RKO (cell line): ENCODE measurements at regions not wholly inside any gene's neighbourhood (a gene's known extent, or its start where the extent isn't known, plus 50 kb on each side); places are given as distances from the start of the nearest gene placed in this dataset.

ENCODE experiments used
- DNase-seq: peaks from one replicate; pipeline ENCODE4 v3.0.0-alpha.2; 2016; ENCODE audit warnings: low spot score

DNA sequence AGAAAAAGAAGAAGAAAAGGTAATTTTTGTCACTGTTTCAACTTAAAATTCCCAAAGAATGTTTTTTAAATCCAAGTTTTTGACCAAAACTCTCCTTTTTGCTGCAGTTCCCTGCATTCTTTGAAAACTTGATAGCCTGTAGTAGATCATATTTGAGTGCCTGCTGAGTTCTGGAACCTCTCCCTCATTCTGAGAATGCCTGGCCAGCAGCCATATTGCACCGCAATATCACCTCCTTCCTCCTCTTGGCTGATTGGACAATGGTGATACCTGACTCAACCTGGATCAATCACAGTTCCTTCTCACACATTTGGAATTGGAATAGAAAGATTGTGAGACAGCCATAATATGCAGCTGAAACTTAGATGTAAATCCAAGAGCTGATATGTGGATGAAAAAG, 97.6 kb upstream of the GAP43 start:
- no peak for DNase-seq

DNA sequence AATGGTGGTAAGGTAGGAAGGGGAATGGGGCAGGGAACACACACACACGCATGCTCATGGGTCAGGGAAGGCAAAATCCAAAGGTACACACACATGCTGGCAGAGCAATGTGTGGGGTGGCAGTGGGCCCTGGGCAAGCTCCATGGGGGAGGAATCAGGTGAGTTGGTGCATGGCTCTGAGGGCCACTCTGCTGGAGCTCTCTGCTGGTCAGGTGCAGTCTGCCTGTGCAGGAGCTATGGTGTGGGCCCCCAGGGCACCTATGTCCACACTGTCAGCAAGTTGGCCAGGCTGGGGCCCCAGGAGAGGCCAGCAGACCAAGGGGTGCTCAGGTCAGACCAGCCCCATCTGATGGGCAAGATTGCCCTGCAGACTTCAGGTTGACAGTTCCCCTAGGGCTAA, 90.1 kb upstream of the GAP43 start:
- DNase-seq = no peak

DNA sequence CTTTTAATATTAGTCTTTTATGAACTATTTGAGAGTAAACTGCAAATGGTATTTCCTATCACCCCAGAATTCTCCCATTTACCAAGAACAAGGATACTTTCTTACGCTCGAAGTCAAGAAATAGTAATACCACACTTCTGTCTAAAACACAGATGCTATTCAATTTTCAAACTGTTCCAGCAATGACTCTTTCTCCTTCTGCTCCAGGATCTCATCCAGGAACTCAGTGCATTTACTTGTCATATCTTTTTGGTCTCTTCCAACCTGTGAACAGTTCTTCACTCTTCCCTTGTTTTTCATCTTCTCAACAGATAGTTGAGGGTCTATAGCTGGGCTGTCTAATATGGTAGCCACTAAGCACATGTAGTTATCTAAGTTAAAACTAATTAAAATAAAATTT, 87.1 kb upstream of the GAP43 start:
- no peak for DNase-seq

DNA sequence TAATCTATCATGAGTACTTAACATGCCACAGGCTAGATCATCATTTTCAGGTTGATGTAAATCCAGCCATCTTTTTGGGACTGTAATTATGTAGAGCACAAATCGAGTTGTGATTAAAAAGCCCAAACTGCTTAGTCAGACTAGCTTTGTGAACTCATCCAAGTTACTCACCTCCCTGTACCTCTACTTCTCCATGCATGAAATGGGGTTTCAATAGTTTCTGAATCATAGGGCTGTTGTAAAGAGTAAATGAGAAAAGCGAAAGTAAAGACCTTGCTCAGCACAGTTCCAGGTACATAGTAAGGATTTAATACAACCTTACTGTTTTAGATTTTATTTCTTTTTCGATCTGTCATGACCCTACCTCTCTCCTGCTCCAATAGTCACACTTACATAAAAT, 85.6 kb upstream of the GAP43 start:
- peak; percentile 48 for DNase-seq

DNA sequence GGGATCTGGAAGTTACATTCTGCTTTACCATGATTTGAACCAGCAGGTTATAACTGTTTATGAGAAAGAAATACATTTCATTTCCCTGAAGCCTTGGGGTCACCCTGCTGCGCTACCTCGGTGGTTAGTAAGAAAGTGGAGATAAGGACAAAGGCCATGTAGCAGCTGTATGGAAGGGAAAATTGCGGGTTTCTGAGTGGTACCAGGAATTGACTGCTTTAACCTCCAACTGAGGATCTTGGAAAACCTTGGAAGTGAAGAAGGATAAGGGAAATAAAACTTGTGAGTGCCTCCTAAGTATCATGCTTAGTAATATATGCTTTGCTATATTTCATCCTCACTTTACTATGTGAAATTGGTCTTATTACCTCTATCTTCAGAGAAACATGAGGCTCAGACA, 76.1 kb upstream of the GAP43 start:
- DNase-seq = no peak

DNA sequence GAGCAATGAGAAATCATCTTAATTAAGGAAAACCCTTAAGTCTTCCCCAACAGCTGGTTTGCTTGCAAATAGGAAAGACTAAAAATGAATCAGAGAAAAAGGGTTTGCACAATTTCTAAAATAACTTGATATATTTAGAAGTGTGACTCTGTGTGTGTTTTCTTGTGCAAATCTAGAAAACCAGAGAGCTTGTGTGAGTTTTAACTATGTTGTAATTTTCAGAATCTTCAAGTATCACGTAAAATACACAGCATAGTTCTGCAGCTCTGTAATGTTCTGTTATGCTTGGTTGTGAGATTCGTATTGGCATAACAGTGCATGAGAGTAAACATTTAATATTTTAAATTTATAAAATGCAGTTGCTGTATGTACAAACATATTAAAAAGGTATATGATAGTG, 74.7 kb upstream of the GAP43 start:
- DNase-seq = no peak

DNA sequence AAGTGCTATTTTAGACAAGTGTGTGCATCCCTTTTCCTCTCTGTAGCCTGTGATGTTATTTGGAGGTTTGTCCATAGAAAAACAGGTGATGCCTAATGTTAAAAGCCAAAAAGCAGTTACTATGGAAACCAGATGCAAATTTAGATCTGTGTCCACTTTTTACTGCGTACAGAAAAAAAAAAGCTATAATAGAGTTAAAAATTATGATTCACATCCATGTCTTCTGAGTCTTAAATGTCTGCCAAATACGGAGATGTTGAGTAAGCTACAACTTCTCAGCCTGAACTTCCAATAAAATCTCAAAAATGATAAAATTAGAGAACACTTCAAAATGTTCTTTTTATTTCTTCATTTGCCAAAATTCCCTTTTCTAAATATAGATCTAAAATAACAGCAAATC, 74.2 kb upstream of the GAP43 start:
- DNase-seq = no peak

DNA sequence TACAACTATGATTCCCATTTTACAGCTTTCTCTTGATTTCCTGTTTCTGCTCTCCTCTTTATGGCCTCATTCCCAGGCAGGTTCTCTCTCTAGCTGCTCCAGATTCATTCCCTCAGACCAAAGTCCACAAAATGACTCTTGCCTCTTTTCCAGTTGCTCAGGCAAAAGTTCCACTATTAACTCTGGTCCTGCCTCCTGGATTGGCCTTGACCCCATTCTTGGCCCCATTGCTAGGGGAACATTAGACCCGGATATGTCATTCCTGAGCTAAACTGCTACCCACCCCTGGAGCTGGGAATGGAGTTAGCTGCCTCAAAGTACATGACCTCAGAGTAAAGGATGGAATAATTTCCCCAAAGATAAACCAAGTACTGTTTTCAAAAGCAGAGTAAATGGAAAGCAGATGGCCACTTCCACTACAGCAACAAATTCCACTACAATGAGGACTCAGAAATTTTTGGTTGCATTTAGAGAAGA, 73.0 kb upstream of the GAP43 start:
- no peak for DNase-seq

DNA sequence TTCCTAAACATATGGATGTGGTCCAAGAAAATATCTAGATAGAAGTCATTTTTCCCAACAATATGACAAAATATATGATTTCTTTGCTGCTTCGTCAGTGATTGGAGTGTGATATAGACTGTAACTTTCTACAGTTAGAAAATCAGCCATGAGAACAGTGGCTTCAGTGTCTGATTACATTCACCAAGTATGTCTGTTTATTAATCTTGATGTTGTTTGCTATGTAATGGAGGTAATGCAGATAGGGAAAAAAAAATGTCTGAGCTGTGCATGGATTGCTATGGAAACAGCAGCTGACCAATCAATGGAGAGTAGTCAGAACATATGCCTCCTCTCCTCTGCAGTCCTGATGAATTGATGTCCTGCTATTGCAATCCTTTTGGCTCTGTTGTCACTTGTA, 72.3 kb upstream of the GAP43 start:
- DNase-seq = no peak

DNA sequence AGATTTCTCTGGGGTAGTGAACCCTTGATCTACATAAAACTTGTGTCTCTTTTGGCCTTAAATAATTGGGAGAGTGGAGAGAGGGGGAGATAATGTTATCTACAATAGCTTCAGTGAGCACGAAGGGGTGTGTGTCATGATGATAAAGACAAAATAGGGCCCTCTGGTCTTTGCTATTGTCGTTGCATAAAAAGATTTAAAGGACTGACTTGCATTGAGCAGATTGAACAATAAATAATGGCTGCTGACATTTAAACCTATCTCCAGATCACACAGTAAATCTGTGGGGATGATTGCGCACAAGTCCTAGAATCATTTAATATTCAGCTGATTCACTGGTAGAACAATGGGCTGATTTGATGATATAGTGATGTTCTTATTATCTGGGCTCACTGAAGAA, 71.3 kb upstream of the GAP43 start:
- no peak for DNase-seq

DNA sequence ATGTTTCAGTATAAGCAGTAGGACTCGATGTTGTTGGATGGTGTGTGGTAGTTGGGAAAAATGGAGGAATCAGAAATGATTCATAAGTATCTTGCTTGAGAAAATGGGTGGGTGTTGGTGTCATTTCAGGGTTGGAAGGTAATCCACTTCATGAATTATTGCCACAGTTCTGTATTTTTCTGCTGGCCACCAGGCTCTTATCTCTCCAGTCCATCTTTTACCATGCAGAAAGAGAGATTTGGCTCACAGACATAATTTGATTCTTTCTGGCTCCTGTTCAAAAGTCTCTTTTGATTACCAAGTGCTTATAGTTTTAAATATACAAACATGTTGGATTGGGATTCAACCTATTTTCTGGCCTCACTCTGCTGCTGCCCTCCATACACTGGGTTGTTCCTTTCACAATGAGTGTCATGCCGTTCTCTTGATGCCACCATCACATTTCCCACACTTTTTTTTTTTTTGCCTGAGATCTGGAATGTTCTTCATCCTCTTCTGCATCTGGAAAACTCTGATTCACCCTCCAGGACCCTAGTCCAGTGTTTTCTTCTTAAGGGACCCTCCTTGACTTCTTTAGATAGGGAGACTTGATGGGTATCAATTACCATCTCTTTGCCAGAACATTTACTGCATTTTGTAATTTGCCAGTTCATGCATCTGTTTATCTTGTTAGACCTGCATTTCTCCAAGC, 69.4 kb upstream of the GAP43 start:
- DNase-seq = no peak

DNA sequence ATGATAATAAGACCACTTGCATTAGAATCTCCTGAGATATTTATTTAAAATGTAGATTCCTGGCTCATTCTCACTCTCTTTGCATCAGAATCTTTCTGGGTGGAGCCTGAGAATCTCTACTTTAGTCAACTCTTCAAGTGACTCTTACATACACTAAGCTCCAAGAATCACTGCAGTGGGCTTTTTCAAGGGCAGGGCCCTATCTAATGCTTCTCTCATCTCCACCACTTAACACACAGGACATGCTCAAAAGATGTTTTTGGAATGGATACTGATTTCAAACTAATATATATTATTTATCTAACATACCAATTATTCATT, 68.9 kb upstream of the GAP43 start:
- DNase-seq = no peak

DNA sequence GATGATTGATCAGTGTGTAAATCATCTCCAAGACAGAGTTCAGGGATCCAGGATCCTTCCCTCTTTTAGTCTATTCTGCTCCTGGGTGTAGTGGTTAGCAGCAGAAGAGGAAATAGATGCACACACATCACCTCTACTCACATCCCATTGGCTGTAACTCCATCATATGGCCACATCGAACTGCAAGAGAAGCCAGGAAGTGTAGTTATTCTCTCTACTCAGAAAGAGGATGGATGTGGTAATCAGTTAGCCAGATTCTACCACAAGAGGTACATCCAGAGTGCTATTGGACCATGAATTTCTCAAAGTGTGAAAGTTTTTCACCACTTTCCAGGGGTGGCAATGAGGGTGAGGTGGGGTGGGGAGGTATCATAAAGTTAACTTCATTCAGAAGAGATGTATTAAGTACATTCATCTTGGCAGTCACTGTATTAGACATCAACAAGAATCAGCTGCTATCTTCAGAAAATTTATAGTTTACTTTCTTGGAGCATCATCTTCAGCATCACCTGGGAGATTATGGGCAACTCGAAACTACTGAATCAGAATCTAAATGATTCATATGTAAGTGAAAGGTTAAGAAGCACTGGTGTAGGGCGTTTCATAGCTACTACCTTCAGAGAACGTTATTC, 60.6 kb upstream of the GAP43 start:
- no peak for DNase-seq

DNA sequence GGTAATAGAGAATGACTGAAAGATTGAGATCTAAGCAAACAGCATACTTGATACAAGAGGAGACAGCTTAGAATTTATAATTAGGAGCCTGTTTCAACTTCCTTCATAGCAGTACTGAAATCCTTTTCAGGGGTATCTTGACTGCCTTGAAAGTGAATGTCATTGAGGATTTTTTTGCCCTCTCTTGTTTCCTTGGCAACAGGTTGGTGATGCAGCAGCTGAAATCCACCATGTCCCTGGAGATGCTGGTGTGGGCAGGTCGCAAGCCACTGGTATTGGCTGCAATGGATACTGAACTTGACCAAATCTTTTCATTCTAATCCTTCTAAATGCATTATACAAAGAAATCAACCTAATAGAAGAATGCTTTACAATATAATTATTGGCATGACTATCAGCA, 59.3 kb upstream of the GAP43 start:
- DNase-seq = no peak

DNA sequence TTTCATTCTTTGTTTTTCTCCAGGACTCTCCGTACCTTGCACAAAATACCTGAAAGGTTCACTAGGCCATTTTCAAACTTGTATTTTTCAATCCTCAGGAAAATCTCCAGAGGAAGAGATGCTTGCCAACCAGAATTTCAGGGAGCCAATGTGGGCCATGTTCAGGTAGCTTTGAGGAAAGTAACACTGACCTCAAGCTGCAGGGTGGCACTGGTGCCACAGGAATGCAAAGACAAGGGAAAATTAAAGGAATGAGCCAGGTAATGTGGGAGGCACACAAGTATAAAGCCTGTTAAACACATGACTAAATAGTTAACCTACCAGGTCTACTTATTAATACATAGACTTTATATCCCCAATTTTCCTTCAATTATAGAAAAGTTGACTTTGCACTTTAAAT, 51.9 kb upstream of the GAP43 start:
- DNase-seq = no peak
